KBM-7 (cell line): ENCODE measurements at regions not wholly inside any gene's neighbourhood (a gene's known extent, or its start where the extent isn't known, plus 50 kb on each side); places are given as distances from the start of the nearest gene placed in this dataset.

Experiments
- DNase-seq: peaks from one replicate; pipeline ENCODE4 v3.0.0-alpha.2; 2015
- in situ Hi-C: fragments of 300-500 bp; cut with MboI; formaldehyde crosslinking; loops from 2 replicates; pipeline ENCODE4 v1.14.3; 2020; ENCODE audit warnings: low sequenced_read_pairs, low pct_unique_long_range_greater_than_20kb, mixed read lengths

GRCh38 chr3:194011807-194012206, 124.1 kb upstream of the HES1 start:
- in situ Hi-C loops, result no loop called here
- no peak for DNase-seq

DNA sequence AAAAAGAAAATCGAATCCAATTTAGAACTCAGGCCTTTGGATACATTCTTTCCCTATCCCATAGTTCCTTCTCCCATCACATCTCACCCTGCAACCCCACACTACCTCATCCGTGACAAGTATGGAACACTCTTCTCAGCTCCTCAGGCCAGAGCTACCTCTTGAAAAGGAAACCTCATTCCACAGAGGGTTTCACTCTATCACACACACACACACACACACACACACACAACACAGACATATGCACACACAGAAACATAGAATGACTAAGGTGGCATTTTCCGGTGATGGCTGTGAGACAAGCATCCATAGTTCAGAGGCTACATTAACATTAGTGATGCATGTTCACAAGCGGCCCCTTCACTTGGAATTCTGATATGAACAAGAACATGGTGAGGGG, 122.0 kb upstream of the HES1 start:
- no peak for DNase-seq
- in situ Hi-C loops, result no loop called here

- in situ Hi-C loops, result no loop called here
- no peak for DNase-seq
Observed at GRCh38 chr3:194014756-194015155, 121.2 kb upstream of the HES1 start.

GRCh38 chr3:194019398-194020165, 116.4 kb upstream of the HES1 start:
- DNase-seq, result no peak
- in situ Hi-C loops, result no loop called here

DNA sequence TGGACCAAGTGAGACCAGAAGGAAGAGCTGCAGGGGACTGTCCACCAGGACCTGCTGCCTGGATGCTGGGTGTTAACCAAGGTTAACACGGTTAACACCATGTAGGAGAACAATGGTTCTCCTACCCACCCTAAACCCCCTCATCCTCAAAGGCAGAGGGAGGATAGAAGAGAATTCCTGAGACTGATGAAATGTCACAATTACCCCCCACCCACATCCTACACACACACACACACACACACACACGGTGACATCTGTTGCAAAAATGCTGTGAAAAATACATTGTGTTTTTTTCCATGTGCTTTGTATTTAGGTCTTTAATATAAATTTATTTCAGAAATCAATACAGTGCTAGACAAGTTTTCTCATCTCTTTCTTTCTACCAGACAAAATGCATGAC, 113.9 kb upstream of the HES1 start:
- in situ Hi-C loops, result no loop called here
- DNase-seq, result no peak

GRCh38 chr3:194022816-194023215, 113.1 kb upstream of the HES1 start:
- DNase-seq, result no peak
- in situ Hi-C loops, result no loop called here

DNA sequence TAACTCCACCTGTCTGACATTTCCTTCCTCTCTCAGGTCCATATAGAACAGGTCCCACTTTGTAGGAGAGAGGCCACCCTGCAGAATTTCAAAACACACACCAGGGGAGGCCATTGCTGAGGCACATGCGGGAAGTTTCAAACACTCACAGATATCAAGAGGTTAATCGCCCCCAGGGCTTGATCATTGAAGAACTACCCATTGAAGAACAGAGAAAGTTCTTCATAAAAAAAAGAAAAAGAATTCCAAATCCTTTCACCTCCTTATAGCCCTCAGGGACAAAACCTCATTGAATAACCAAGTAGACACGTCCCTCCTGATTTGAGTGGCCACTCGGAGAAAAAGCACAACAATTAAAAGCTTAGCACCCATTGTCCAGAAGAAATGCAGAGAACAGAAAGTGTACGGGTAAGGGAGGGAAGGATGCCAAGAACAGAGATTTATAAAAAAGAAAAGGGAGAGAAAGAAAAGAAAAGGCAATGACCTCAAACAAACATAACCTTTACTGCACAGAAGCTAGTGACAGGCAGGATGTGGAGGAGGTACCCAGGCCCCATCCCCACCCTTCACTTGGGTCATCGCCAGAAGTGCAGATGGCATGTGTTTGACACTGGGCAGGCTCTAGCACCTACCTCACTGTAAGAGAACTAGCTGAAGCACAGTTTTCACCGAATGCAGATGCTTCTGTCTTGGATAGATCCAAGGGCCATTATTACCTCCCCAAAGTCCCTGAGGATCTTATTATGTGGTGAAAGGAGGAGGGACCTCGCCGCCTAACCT, 112.3 kb upstream of the HES1 start:
- in situ Hi-C loops, result no loop called here
- no peak for DNase-seq

DNA sequence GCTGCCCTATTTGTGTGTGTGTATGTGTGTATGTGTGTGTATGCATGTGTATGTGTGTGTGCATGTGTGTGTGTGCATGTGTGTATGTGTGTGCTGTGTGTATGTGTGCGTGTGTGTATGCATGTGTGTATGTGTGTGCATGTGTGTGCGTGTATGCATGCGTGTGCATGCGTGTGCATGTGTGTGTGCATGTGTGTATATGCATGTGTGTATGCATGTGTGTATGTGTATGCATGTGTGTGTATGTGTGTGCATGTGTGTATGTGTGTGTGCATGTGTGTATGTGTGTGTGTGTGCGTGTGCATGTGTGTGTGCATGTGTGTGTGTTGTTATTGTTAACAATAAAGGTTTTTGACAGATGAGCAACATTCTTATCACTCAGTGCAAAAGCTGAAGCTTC, 110.8 kb upstream of the HES1 start:
- no peak for DNase-seq
- in situ Hi-C loops, result no loop called here

- in situ Hi-C loops, result no loop called here
- DNase-seq, result no peak
Observed at GRCh38 chr3:194025951-194026350, 110.0 kb upstream of the HES1 start.

DNA sequence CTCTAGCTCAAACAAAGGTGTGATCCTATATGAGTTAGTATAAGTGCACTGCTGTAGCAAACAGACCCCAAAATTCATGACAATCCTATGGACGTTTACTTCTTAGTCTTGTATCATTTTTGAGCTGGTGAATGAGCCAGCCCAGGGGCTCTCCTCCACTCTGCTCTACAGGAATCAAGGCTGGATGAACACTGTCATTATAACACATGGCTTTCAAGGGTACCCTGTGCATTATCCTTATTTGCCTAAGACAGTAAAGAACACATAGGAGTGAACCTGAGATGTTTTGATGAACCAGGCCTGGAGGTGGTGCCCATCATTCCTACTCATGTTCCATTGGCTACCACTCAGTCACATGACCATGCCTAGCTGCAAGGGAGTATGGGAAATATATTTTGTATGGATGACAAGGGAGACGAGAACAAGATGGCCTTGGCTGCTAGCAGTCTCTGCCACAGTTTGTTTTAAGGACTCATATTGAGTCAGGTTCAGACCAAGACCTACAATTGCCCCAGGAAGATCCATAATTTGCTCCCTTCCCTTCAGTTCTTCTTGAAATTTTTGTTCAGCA, 107.4 kb upstream of the HES1 start:
- in situ Hi-C loops, result no loop called here
- no peak for DNase-seq

DNA sequence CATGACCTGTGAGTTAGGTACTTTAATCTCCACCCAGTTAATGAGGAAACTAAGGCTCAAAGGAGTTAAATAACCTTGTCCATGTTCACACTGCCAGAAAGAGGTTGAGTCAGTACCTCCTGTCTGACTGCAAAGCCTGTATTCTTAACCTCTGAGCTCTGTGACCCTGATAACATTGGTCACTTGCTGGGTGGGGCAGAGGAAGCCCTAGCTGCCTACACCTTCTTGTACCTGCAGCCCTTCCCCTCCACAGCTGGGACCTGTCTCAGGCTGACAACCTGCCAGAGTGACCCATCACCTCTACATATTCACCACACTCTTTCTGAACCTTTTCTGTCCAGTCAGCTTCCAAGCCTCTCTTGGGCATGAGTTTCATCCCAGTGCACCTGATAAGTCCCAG, 106.1 kb upstream of the HES1 start:
- DNase-seq, result no peak
- in situ Hi-C loops, result no loop called here

DNA sequence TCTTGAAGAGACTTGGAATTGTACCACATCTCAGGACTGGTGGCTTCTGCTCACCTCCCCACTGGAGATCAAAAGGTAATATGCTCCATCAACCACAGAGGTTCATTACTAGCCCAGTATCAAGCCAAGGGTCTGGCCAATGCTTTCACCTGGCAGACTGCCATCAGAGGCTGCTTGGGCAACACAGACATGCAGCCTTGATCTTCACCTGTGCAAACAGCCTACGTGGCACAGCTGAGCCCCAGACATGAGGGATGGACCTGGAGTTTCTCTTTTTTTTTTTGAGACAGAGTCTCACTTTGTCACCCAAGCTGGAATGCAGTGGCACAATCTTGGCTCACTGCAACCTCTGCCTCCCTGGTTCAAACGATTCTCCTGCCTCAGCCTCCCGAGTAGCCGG, 105.6 kb upstream of the HES1 start:
- in situ Hi-C loops, result no loop called here

GRCh38 chr3:194031349-194031748, 104.6 kb upstream of the HES1 start:
- DNase-seq, result no peak
- in situ Hi-C loops, result no loop called here

More for the DNA sequence above, 105.6 kb upstream of the HES1 start:
- DNase-seq, result no peak

DNA sequence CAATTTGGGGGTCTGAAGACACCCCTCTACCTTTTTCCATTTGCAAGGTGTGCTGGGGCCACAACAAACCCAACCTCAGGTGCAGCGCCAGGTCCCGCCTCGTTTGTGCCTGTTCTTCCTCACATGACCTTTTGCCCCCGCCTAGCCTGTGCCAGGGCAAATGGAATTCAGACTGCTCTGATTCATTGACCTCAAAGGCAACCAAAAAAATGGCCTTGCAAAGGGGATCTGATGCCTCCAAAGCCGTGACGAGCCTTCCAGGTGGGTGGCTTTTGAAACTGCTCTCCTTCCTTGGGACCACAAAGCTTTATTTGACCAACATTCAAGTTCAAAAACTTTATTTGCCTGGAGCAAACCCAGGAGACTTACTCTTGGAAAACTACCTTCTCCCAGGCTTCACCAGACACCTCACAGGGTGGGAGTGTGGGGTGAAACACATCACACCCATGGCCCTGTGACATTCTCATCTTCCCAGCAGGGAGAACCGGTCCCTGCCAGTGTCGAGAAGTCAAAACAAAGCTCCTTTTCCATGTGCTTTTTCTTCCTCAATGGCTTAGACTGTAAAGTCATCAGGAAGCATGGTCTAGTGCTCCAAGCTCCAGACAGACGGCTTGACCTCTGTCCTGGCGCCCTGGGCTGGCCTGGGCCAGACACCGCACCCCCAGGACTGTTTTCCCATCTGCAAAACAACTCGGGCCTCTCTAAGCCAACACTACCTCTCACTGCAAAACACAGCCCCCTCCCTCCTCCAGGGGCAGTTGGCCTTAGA, 103.9 kb upstream of the HES1 start:
- in situ Hi-C loops, result no loop called here

GRCh38 chr3:194032828-194033435, 103.0 kb upstream of the HES1 start:
- peak; percentile 8 for DNase-seq
- in situ Hi-C loops, result no loop called here

More for the DNA sequence above, 103.9 kb upstream of the HES1 start:
- no peak for DNase-seq

DNA sequence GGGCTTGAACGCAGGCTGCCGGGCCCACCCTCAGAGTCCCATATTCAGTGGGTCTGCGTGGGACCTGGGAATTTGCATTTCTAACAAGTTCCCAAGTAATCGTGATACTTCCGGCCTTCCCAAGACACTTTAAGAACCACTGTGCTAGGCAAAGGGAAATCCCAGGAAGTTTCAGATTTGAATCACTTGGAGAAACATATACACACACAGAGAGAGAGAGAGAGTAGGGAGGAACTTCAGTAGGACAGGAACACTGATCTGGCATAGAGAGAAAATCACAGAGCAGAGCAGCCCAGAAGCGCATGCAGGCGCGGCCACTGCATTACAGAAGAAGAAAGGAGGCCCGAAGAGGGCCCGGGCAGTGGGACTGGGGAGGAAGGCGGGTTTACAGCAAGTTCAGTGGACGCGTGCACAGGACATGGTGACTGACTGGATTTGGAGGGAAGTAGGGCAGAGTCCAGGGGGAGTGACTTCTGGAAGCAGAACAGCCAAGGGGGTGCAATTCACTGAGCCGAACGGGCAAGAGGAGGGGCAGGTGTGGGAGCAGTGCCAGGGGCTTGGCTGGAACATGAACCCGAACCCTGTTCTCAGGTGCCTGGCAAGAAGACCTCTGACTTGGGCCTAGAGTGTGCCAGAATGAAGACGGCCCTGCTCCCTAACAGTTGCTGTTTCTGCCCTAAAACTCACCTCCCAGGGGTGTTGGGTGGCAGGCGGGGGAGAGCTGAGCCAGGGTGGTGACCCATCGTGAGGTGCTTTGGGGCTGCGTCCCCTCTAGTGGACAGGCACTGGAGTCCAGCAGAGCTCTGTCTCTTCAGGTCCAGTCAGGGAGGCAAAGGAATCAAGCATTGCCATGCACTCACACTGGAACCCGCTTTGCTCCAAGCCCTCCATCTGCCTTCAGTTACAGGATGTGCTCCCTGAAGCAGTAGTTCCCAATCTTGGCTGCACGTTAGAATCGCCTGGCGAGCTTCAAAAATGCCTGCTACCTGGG, 101.3 kb upstream of the HES1 start:
- no peak for DNase-seq
- in situ Hi-C loops, result no loop called here

- in situ Hi-C loops, result no loop called here
- DNase-seq, result no peak
Observed at GRCh38 chr3:194035406-194036138, 100.4 kb upstream of the HES1 start.

DNA sequence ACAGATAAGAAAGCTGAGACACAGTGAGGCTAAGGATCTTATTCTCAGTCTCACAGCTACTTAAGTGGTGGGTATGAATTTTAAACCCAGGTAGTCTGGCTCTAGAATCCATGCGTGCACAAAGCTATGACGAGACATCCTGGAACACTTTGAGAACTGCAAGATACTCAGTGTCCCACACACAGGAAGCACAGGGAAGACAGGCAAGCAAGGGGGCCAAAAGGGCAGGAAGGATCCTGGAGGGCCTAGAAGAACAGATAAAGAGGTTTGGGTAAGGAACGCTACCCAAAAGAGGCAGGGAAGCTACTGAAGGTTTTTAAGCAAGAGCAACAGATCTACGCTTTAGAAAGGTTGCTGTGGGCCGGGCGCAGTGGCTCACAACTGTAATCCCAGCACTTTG, 99.1 kb upstream of the HES1 start:
- no peak for DNase-seq
- in situ Hi-C loops, result no loop called here
